Keratinocyte (primary cell): ENCODE measurements at regions not wholly inside any gene's neighbourhood (a gene's known extent, or its start where the extent isn't known, plus 50 kb on each side); places are given as distances from the start of the nearest gene placed in this dataset.

Source experiments
- DNase-seq: peaks from one replicate; pipeline ENCODE4 v3.0.0-alpha.2; 2011; ENCODE audit warnings: low read depth, missing footprints, low spot score
- FAIRE-seq: peaks from 2 replicates; lab custom pipeline; 2011; peaks lifted over from hg19 to GRCh38; lab: Jason Lieb, UNC
- H2AFZ ChIP-seq: 2 replicates; pipeline ENCODE4 v1.6.0; 2012; ENCODE audit warnings: low read length, control low read depth, inconsistent platforms; ENCODE audit not compliant: control insufficient read depth
- H3K27ac ChIP-seq: 2 replicates; pipeline ENCODE4 v1.5.1; 2011; ENCODE audit warnings: low read length; ENCODE audit not compliant: control insufficient read depth, insufficient read depth
- H3K27me3 ChIP-seq: 3 replicates; pipeline ENCODE4 v1.6.0; 2011; ENCODE audit warnings: low read length; ENCODE audit not compliant: control insufficient read depth, insufficient read depth; ENCODE audit errors: extremely low read depth
- H3K36me3 ChIP-seq, 2 experiments: 2 replicates in 1 of 2; 3 replicates in 1 of 2; pipeline ENCODE4 v1.5.1; 2011; ENCODE audit warnings: low read length in 2 of 2, mild to moderate bottlenecking in 1 of 2; ENCODE audit not compliant: control insufficient read depth in 2 of 2, insufficient read depth in 2 of 2; ENCODE audit errors: extremely low read depth in 1 of 2
- H3K4me1 ChIP-seq: 3 replicates; pipeline ENCODE4 v1.5.1; 2011; ENCODE audit warnings: low read length; ENCODE audit not compliant: control insufficient read depth, insufficient read depth; ENCODE audit errors: extremely low read depth
- H3K4me2 ChIP-seq: 3 replicates; pipeline ENCODE4 v1.6.0; 2011; ENCODE audit warnings: low read depth, low read length; ENCODE audit not compliant: control insufficient read depth, insufficient read depth; ENCODE audit errors: extremely low read depth
- H3K4me3 ChIP-seq, 3 experiments: fragments of 200-600 bp in 1 of 3; sonication (generic) in 1 of 3; 2 replicates in 2 of 3; 3 replicates in 1 of 3; pipeline ENCODE4 v1.5.1; 2011 to 2016; ENCODE audit warnings: low read length in 3 of 3, mild to moderate bottlenecking in 3 of 3, control low read depth in 2 of 3, inconsistent platforms in 1 of 3, low read depth in 1 of 3, mixed read lengths in 1 of 3, mixed run types in 1 of 3, moderate library complexity in 1 of 3; ENCODE audit not compliant: control insufficient read depth in 2 of 3, insufficient read depth in 2 of 3; ENCODE audit errors: extremely low read depth in 1 of 3
- H3K79me2 ChIP-seq: 2 replicates; pipeline ENCODE4 v1.6.0; 2012; ENCODE audit warnings: low read length; ENCODE audit not compliant: control insufficient read depth, insufficient read depth
- H3K9ac ChIP-seq: 3 replicates; pipeline ENCODE4 v1.6.0; 2011; ENCODE audit warnings: low read length; ENCODE audit not compliant: control insufficient read depth, insufficient read depth; ENCODE audit errors: extremely low read depth
- H3K9me1 ChIP-seq: 3 replicates; pipeline ENCODE4 v1.6.0; 2011; ENCODE audit warnings: low read length; ENCODE audit not compliant: control insufficient read depth, insufficient read depth; ENCODE audit errors: extremely low read depth
- H3K9me3 ChIP-seq: 2 replicates; pipeline ENCODE4 v1.5.1; 2012; ENCODE audit warnings: low read depth, low read length; ENCODE audit not compliant: control insufficient read depth
- H4K20me1 ChIP-seq: 3 replicates; pipeline ENCODE4 v1.6.0; 2011; ENCODE audit warnings: low read length; ENCODE audit not compliant: control insufficient read depth, insufficient read depth; ENCODE audit errors: extremely low read depth
- CTCF ChIP-seq, 3 experiments: IDR thresholded peaks in 1 of 3; conservative IDR thresholded peaks in 1 of 3; optimal IDR thresholded peaks in 1 of 3; 2 replicates in 2 of 3; 3 replicates in 1 of 3; pipeline versions ENCODE3 to v1.5.1; 2011; ENCODE audit warnings: low read length in 3 of 3, mild to moderate bottlenecking in 3 of 3, moderate library complexity in 2 of 3, control low read depth in 1 of 3, inconsistent platforms in 1 of 3; ENCODE audit not compliant: insufficient read depth in 2 of 3; ENCODE audit errors: extremely low read depth in 1 of 3
- EZH2 ChIP-seq: IDR thresholded peaks from one replicate; pipeline ENCODE4 v1.6.1; 2012; ENCODE audit warnings: inconsistent platforms, mild to moderate bottlenecking, low read length, moderate library complexity
- dilution Hi-C: fragments of 300-500 bp; cut with MboI; formaldehyde crosslinking; loops from one replicate; pipeline ENCODE4 v1.7.0; 2020; ENCODE audit warnings: low sequenced_read_pairs; ENCODE audit not compliant: extremely low pct_ligation_motif_present

- Histone ChIP-seq H3K27me3 (no peaks in the 10 kb centered on the region), H3K4me2 (no peak overlapping the region), H3K27ac (no peak overlapping the region), H3K36me3 (no peaks in the 10 kb centered on the region), H3K9me1 (no peaks in the 10 kb centered on the region), H4K20me1 (no peaks in the 10 kb centered on the region), H3K4me3 (no peak overlapping the region), H3K79me2 (no peaks in the 10 kb centered on the region), H3K4me1 (peaks cover 17% of the 10 kb centered on the region), H3K9me3 (no peaks in the 10 kb centered on the region), H3K9ac (no peak overlapping the region), H2AFZ (no peak overlapping the region)
- DNase-seq (no peak), FAIRE-seq (no peak)
- TF ChIP-seq EZH2 (no peak), CTCF (optimal IDR thresholded peaks at IDR 0.05 in 1 of 3, IDR thresholded peaks at IDR 0.05 in 1 of 3, conservative IDR thresholded peaks at IDR 0.05 in 1 of 3; ENCODE audit: extremely low read depth in 1 of 3, insufficient read depth in 2 of 3, low read length in 3 of 3) (no peak)
- dilution Hi-C loops, result no loop called here
Observed at GRCh38 chr14:76939015-76939742, 89.3 kb downstream of the IRF2BPL start.

- Histone ChIP-seq H3K4me1 (peaks cover 17% of the 10 kb centered on the region), H3K4me2 (peak overlapping the region; percentile 24), H3K27ac (peak overlapping the region; percentile 15), H3K27me3 (no peaks in the 10 kb centered on the region), H3K4me3 (no peak overlapping the region), H3K9me1 (no peaks in the 10 kb centered on the region), H4K20me1 (no peaks in the 10 kb centered on the region), H3K36me3 (no peaks in the 10 kb centered on the region), H3K79me2 (no peaks in the 10 kb centered on the region), H3K9me3 (no peaks in the 10 kb centered on the region), H3K9ac (no peak overlapping the region), H2AFZ (peak overlapping the region; percentile 29)
- dilution Hi-C loops, result no loop called here
- TF ChIP-seq EZH2 (no peak), CTCF (optimal IDR thresholded peaks at IDR 0.05 in 1 of 3, IDR thresholded peaks at IDR 0.05 in 1 of 3, conservative IDR thresholded peaks at IDR 0.05 in 1 of 3; ENCODE audit: extremely low read depth in 1 of 3, insufficient read depth in 2 of 3, low read length in 3 of 3) (no peak)
- DNase-seq, result no peak
- peak; percentile 93 for FAIRE-seq
Observed at GRCh38 chr14:76938092-76938500, 90.4 kb downstream of the IRF2BPL start.
